Panc1 (cell line): ENCODE measurements at regions not wholly inside any gene's neighbourhood (a gene's known extent, or its start where the extent isn't known, plus 50 kb on each side); places are given as distances from the start of the nearest gene placed in this dataset.

Experiments used
- ATAC-seq: fragments of 200-7000 bp; cut with Tn5 transposase; 2 replicates; pipeline ENCODE4 v1.9.1; 2020; ENCODE audit warnings: mild to moderate bottlenecking, moderate library complexity
- BruUV-seq: library from RNA; stranded (reverse); fragments of 400-500 nt; replicated peaks from 2 replicates; lab custom pipeline; 2021; lab: Mats Ljungman, UMichigan
- CTCF ChIA-PET: fragments of 300-600 bp; sonication (Branson Sonifier 250); formaldehyde crosslinking; loops from one replicate; lab custom pipeline; 2022; ENCODE audit warnings: antibody characterized with exemption; lab: Charles Lee
- POLR2A ChIA-PET: fragments of 300-600 bp; sonication (Branson Sonifier 250); formaldehyde crosslinking; loops from one replicate; lab custom pipeline; 2022; ENCODE audit warnings: antibody characterized with exemption; lab: Charles Lee
- DNase-seq: peaks from one replicate; pipeline ENCODE4 v3.0.0-alpha.2; 2010; ENCODE audit warnings: low read depth, low spot score
- H3K27ac ChIP-seq: 2 replicates; pipeline ENCODE4 v1.5.1; 2011; ENCODE audit warnings: mild to moderate bottlenecking, low read length, inconsistent platforms
- H3K27me3 ChIP-seq: fragments of 200-500 bp; sonication (Bioruptor generic); 2 replicates; pipeline ENCODE4 v1.6.0; 2014; ENCODE audit warnings: low read length, inconsistent platforms; ENCODE audit not compliant: control insufficient read depth, insufficient read depth
- H3K36me3 ChIP-seq: fragments of 200-500 bp; sonication (Bioruptor generic); 2 replicates; pipeline ENCODE4 v1.5.1; 2014; ENCODE audit warnings: inconsistent platforms, mild to moderate bottlenecking, low read length, moderate library complexity; ENCODE audit not compliant: control insufficient read depth, insufficient read depth
- H3K4me1 ChIP-seq: 2 replicates; pipeline ENCODE4 v1.5.1; 2011; ENCODE audit warnings: inconsistent platforms, mild to moderate bottlenecking, low read length, moderate library complexity; ENCODE audit not compliant: control insufficient read depth, insufficient read depth
- H3K4me3 ChIP-seq, 2 experiments: 2 replicates each; pipeline ENCODE4 v1.5.1; 2011 to 2012; ENCODE audit warnings: low read depth in 2 of 2, low read length in 2 of 2, mild to moderate bottlenecking in 2 of 2, inconsistent platforms in 1 of 2, moderate library complexity in 1 of 2
- H3K9me3 ChIP-seq: fragments of 200-500 bp; sonication (Bioruptor generic); 2 replicates; pipeline ENCODE4 v1.5.1; 2014; ENCODE audit warnings: low read depth, mild to moderate bottlenecking, inconsistent platforms, low read length, moderate library complexity; ENCODE audit not compliant: control insufficient read depth, insufficient read depth
- CTCF ChIP-seq: fragments of 450-650 bp; IDR thresholded peaks from 2 replicates; pipeline ENCODE4 v1.5.1; 2017; ENCODE audit warnings: mild to moderate bottlenecking
- POLR2AphosphoS5 ChIP-seq: IDR thresholded peaks from 2 replicates; pipeline ENCODE4 v1.6.1; 2012; ENCODE audit warnings: mild to moderate bottlenecking, low read depth, low read length, moderate library complexity
- REST ChIP-seq, 2 experiments: IDR thresholded peaks; 2 replicates each; pipeline ENCODE4 v1.6.1; 2011 to 2012; ENCODE audit warnings: low read depth in 2 of 2, control low read depth in 1 of 2, low read length in 1 of 2, mild to moderate bottlenecking in 1 of 2, moderate library complexity in 1 of 2; ENCODE audit not compliant: insufficient read depth in 1 of 2
- SIN3A ChIP-seq: IDR thresholded peaks from 2 replicates; pipeline ENCODE4 v1.6.1; 2012; ENCODE audit warnings: low read depth, mild to moderate bottlenecking, low read length, moderate library complexity, borderline replicate concordance; ENCODE audit not compliant: insufficient read depth
- TCF7L2 ChIP-seq: IDR thresholded peaks from 2 replicates; pipeline ENCODE4 v1.6.1; 2011; ENCODE audit warnings: mild to moderate bottlenecking, low read depth, low read length, inconsistent platforms
- in situ Hi-C: cut with HindIII; loops from 2 replicates; pipeline ENCODE4 v1.10.0; 2016; ENCODE audit warnings: low sequenced_read_pairs, low pct_unique_long_range_greater_than_20kb
- intact Hi-C: fragments of 100-400 bp; cut with micrococcal nuclease; formaldehyde crosslinking; loops from one replicate; pipeline ENCODE4 v1.10.0; 2022; ENCODE audit not compliant: unreplicated experiment

- CTCF ChIA-PET: no interaction called here
- no peaks in the 10 kb centered on the region for H3K4me1 ChIP-seq
- POLR2A ChIA-PET: no interaction called here
- no peak for TF ChIP-seq REST (IDR thresholded peaks at IDR 0.05; ENCODE audit: insufficient read depth in 1 of 2, low read depth in 2 of 2, low read length in 1 of 2)
- no peak for TF ChIP-seq TCF7L2
- ATAC-seq (no peak), DNase-seq (no peak)
- H3K9me3 ChIP-seq: no peaks in the 10 kb centered on the region
- intact Hi-C loops (no loop called here), in situ Hi-C loops (no loop called here)
- BruUV-seq: no TSS peak
- H3K27me3 ChIP-seq: no peaks in the 10 kb centered on the region
- no peak overlapping the region for H3K27ac ChIP-seq
- no peaks in the 10 kb centered on the region; the same call in 1 of the 2 replicates for H3K36me3 ChIP-seq
- H3K4me3 ChIP-seq: no peak overlapping the region
These were observed 53.6 kb upstream of the SYN2 start for GRCh38 chr3:11950576-11950975.

DNA sequence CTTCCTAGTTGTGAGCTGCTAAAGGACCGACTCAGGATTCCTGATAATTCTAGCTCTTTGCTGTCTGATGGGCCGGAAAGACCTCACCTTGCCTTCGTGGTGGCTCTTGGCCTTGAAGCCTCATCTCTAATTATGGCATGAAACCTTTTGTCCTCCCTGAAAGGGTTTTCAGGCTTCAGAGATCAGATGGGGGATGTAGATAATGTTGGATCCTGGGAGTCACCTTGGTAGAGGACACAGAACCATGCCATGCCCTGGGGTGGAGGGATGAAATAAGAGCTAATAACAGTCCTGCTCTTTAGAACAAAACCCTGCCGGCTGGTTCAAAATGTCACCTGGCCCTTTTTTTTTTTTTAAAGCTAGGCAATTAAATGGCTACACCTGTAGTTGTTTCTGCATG lies 50.8 kb upstream of the SYN2 start:
- ChIA-PET CTCF (interaction anchor here (0.5 to 0.7 kb wide), 2 partner anchors 12 to 619 kb away, joined by 6 to 17 read pairs; no protein-coding TSS in a partner anchor), POLR2A (no interaction called here)
- no peak for DNase-seq
- H3K36me3 ChIP-seq: no peaks in the 10 kb centered on the region; the same call in 1 of the 2 replicates
- H3K4me1 ChIP-seq: no peaks in the 10 kb centered on the region
- H3K27ac ChIP-seq: no peak overlapping the region
- BruUV-seq: no TSS peak
- no peak for ATAC-seq
- intact Hi-C loops (no loop called here), in situ Hi-C loops (no loop called here)
- H3K27me3 ChIP-seq: no peaks in the 10 kb centered on the region
- H3K4me3 ChIP-seq: no peak overlapping the region
- TF ChIP-seq REST (IDR thresholded peaks at IDR 0.05; ENCODE audit: insufficient read depth in 1 of 2, low read depth in 2 of 2, low read length in 1 of 2) (no peak), POLR2AphosphoS5 (no peak), SIN3A (no peak), TCF7L2 (no peak), CTCF (no peak)
- H3K9me3 ChIP-seq: no peaks in the 10 kb centered on the region
